Retinal pigment epithelial cell (primary cell): ENCODE measurements at regions not wholly inside any gene's neighbourhood (a gene's known extent, or its start where the extent isn't known, plus 50 kb on each side); places are given as distances from the start of the nearest gene placed in this dataset.
"Not testable (repeated sequence)": the region's sequence is repeated elsewhere in the genome, so short reads cannot be mapped to it uniquely, and the experiment has no call there.

Experiments used
- DNase-seq: peaks from one replicate; pipeline ENCODE4 v3.0.0-alpha.2; 2010; ENCODE audit warnings: low read depth
- H3K4me3 ChIP-seq: 2 replicates; pipeline ENCODE4 v1.5.1; 2011; ENCODE audit warnings: mild to moderate bottlenecking, low read length, control low read depth, moderate library complexity
- TF ChIP-seq, protein P1 (sequence below): conservative IDR thresholded peaks from 2 replicates; pipeline ENCODE4 v1.5.1; 2011; ENCODE audit warnings: low read depth, low read length, control low read depth, inconsistent platforms

DNA sequence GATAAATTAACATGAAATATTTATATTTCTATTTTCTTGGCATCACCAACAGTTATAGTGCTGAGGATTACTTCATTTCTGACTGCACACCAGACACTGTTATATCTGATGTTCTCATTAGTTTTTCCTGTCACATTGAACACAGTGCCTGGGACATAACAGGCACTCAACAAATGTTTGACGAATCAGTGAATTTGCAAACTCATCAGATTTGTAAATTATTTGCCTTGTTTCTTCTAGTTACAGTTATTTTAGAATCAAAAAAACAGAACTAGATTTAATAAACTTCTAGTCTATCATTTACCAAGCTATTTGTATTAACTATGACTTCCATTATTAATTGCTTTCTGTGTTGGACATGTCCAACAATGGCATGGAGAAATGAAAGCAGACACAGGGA lies 483.3 kb downstream of the KLHL13 start:
- TF ChIP-seq, protein P1, sequence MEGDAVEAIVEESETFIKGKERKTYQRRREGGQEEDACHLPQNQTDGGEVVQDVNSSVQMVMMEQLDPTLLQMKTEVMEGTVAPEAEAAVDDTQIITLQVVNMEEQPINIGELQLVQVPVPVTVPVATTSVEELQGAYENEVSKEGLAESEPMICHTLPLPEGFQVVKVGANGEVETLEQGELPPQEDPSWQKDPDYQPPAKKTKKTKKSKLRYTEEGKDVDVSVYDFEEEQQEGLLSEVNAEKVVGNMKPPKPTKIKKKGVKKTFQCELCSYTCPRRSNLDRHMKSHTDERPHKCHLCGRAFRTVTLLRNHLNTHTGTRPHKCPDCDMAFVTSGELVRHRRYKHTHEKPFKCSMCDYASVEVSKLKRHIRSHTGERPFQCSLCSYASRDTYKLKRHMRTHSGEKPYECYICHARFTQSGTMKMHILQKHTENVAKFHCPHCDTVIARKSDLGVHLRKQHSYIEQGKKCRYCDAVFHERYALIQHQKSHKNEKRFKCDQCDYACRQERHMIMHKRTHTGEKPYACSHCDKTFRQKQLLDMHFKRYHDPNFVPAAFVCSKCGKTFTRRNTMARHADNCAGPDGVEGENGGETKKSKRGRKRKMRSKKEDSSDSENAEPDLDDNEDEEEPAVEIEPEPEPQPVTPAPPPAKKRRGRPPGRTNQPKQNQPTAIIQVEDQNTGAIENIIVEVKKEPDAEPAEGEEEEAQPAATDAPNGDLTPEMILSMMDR = no peak
- DNase-seq = no peak
- H3K4me3 ChIP-seq = no peak overlapping the region

DNA sequence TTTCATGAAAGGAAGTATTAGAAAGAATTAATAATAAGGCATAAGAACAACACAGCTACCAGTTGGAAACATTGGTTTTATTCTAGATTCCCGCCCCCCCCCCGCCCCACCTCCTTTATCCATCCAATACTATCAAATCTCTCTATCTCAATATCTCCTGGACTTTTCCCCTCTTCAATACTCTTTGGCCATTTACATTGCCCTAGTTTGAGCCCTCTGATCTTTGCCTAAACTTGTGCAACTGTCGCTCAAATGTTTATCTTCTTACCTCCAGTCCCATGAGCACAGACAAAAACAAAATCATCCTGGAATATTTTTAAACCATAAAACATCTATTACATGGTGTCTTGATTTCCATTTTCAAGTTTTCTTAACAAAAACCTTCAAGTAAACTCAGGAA lies 488.2 kb downstream of the KLHL13 start:
- TF ChIP-seq, protein P1 = no peak
- DNase-seq = no peak
- H3K4me3 ChIP-seq = no peak overlapping the region

DNA sequence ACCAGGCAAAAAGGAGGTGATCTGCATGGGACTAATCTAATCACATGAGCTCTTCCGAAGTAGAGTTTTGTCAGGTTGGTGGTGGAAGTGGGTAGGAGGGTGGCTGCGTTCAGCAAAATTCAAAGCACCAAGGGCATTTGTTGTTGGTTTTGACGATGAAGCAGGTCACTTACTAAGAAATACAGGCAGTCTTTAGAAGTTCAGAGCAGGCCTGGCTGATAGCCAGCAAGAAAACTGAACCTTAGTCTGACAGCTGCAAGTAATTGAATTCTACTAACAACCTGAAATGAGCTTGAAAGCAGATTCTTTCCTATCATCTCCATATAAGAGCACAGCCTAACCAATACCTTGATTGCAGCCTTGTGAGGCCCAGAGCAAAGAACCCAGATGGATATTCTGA lies 505.8 kb downstream of the KLHL13 start:
- TF ChIP-seq, protein P1 = no peak
- no peak overlapping the region for H3K4me3 ChIP-seq
- no peak for DNase-seq

DNA sequence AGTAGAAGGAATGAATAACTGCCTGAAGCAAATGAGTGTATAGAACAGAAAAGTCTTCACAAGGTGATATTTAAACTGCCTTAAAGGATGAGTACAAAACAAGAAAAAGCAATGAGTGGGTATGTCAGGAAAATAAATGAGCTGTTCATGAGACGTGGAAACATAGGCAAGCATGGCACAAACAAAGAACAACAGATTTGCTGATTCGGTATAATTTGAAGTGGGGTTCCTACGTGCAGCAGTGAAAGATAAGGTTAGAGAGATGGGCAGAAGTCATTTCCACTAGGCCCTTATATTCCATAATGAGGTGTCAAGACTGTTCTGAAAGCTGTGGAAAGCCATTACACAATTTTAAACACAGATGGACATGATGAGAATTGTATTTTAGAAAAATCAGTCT lies 506.6 kb downstream of the KLHL13 start:
- no peak overlapping the region for H3K4me3 ChIP-seq
- TF ChIP-seq, protein P1 = no peak
- no peak for DNase-seq

DNA sequence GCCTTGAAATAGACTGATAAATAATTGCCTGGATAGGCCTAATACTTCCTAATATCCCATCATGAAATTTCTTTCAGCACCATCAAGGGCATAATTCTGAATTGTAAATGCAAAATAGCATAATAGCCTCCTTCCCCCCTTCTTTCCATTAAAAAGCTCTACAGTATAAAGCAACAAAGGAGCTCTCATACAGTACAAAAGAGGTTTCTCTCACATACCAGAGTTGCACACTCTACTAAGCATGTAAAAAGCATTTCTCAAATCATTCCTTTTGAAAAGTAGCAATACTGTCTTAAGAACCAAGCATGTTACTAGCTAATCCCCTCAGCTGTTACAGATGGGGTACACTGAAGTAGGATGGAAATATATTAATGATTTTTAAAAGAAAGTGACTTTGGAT lies 509.0 kb downstream of the KLHL13 start:
- TF ChIP-seq, protein P1 = no peak
- H3K4me3 ChIP-seq = no peak overlapping the region
- DNase-seq = no peak

DNA sequence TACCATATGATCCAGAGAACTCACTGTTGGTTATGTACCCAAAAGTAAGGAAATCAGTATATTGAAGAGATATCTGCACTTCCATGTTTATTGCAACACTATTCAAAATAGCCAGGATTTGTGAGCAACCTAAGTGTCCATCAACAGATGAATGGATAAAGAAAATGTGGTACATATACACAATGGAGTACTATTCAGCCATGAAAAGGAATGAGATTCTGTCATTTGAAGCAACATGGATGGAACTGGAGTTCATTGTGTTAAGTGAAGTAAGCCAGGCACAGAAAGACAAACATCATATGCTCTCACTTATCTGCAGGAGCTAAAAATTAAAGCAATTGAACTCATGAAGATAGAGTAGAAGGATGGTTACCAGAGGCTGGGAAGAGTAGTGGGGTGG lies 510.5 kb downstream of the KLHL13 start:
- H3K4me3 ChIP-seq, DNase-seq: not testable (repeated sequence)

DNA sequence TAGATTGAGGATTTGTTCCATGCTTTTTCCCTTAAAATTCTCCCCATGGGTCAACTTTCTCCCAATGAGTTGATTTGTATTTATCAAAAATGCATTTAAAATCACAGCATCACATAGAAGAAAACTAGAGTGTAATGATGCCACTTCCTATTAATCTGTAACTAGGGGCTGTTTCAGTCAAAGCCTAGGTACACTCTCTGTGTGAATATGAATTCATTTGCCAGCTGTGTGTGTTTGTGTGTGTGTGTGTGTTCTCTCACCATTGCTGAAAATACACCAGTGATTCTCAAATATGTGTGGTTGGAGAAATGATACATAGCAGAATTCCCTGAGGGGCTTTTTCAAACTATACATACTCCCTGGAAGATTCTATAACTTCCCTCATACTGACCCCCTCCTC lies 546.5 kb downstream of the KLHL13 start:
- no peak overlapping the region for H3K4me3 ChIP-seq
- TF ChIP-seq, protein P1 = no peak
- no peak for DNase-seq

DNA sequence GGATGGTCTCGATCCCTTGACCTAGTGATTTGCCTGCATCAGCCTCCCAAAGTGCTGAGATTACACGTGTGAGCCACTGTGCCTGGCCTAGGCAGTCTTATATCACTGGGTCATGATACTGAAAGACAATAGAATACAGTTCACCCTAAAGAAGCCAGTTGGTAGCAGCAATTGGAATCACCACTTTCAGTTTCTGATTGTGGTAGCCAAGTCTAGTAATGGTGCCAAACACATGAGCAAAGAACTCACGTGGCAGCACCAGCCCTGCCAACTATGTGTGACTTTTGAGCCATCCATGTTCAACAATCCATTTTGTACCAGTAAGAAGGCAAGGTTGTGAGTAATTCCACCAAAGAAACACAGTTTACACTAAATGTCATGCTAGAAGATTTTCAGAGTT lies 548.4 kb downstream of the KLHL13 start:
- no peak for DNase-seq
- TF ChIP-seq, protein P1 = no peak
- no peak overlapping the region for H3K4me3 ChIP-seq
